Neuronal stem cell (in vitro differentiated cells): ENCODE measurements at regions not wholly inside any gene's neighbourhood (a gene's known extent, or its start where the extent isn't known, plus 50 kb on each side); places are given as distances from the start of the nearest gene placed in this dataset.

Source experiments
- DNase-seq: peaks from one replicate; pipeline ENCODE4 v3.0.0-alpha.2; 2013; ENCODE audit warnings: low spot score
- H2AFZ ChIP-seq: one replicate; pipeline ENCODE4 v1.6.1; 2013; ENCODE audit warnings: mild to moderate bottlenecking, low read length, inconsistent platforms
- H2AK5ac ChIP-seq: 2 replicates; pipeline ENCODE4 v1.6.1; 2013; ENCODE audit warnings: low read depth, mild to moderate bottlenecking, inconsistent platforms, low read length, moderate library complexity, mixed read lengths
- H2BK120ac ChIP-seq: 2 replicates; pipeline ENCODE4 v1.6.1; 2013; ENCODE audit warnings: low read depth, mild to moderate bottlenecking, inconsistent platforms, low read length, moderate library complexity, mixed read lengths
- H2BK12ac ChIP-seq: one replicate; pipeline ENCODE4 v1.6.1; 2013; ENCODE audit warnings: low read length, inconsistent platforms
- H2BK15ac ChIP-seq: 2 replicates; pipeline ENCODE4 v1.6.1; 2013; ENCODE audit warnings: mild to moderate bottlenecking, low read length, inconsistent platforms, mixed read lengths
- H2BK5ac ChIP-seq: one replicate; pipeline ENCODE4 v1.6.1; 2013; ENCODE audit warnings: inconsistent platforms, mild to moderate bottlenecking, low read length, moderate library complexity
- H3K14ac ChIP-seq: one replicate; pipeline ENCODE4 v1.6.1; 2013; ENCODE audit warnings: low read length, inconsistent platforms
- H3K18ac ChIP-seq: 2 replicates; pipeline ENCODE4 v1.6.1; 2013; ENCODE audit warnings: low read length, inconsistent platforms
- H3K23ac ChIP-seq: 2 replicates; pipeline ENCODE4 v1.6.1; 2013; ENCODE audit warnings: low read depth, mild to moderate bottlenecking, mixed read lengths, low read length, inconsistent platforms; ENCODE audit not compliant: poor library complexity
- H3K27ac ChIP-seq: replicated peaks from 3 replicates; pipeline ENCODE4 v1.5.1; 2013; ENCODE audit warnings: low read length, inconsistent platforms
- H3K27me3 ChIP-seq, 3 experiments: 2 replicates each; pipeline ENCODE4 v1.6.1; 2013; ENCODE audit warnings: low read length in 3 of 3, mild to moderate bottlenecking in 2 of 3, inconsistent platforms in 1 of 3, low read depth in 1 of 3, mixed read lengths in 1 of 3, moderate library complexity in 1 of 3; ENCODE audit not compliant: control insufficient read depth in 3 of 3, insufficient read depth in 3 of 3
- H3K36me3 ChIP-seq, 2 donors: replicated peaks in 1 of 2; 2 replicates each; pipeline ENCODE4 v1.6.1; 2013; ENCODE audit warnings: low read length in 2 of 2; ENCODE audit not compliant: control insufficient read depth in 2 of 2, insufficient read depth in 2 of 2
- H3K4ac ChIP-seq: 2 replicates; pipeline ENCODE4 v1.6.1; 2013; ENCODE audit warnings: inconsistent platforms, mild to moderate bottlenecking, low read length, moderate library complexity
- H3K4me1 ChIP-seq, 2 donors: 1 replicate in 1 of 2; 2 replicates in 1 of 2; pipeline ENCODE4 v1.6.1; 2013; ENCODE audit warnings: low read length in 2 of 2, low read depth in 1 of 2; ENCODE audit not compliant: control insufficient read depth in 2 of 2, insufficient read depth in 1 of 2
- H3K4me2 ChIP-seq: one replicate; pipeline ENCODE4 v1.6.1; 2013; ENCODE audit warnings: mild to moderate bottlenecking, low read length, inconsistent platforms; ENCODE audit not compliant: insufficient read depth, poor library complexity, severe bottlenecking
- H3K4me3 ChIP-seq, 2 donors: 2 replicates each; pipeline ENCODE4 v1.5.1; 2013; ENCODE audit warnings: low read length in 2 of 2, mild to moderate bottlenecking in 2 of 2, inconsistent platforms in 1 of 2, moderate library complexity in 1 of 2
- H3K79me1 ChIP-seq: one replicate; pipeline ENCODE4 v1.6.1; 2013; ENCODE audit warnings: low read depth, mild to moderate bottlenecking, inconsistent platforms, low read length, moderate library complexity
- H3K9ac ChIP-seq: one replicate; pipeline ENCODE4 v1.6.1; 2013; ENCODE audit warnings: mild to moderate bottlenecking, low read depth, low read length, inconsistent platforms; ENCODE audit not compliant: poor library complexity
- H3K9me3 ChIP-seq, 2 donors: replicated peaks in 1 of 2; 2 replicates each; pipeline versions ENCODE3 to v1.6.1; 2013; ENCODE audit warnings: low read length in 2 of 2, mild to moderate bottlenecking in 2 of 2, inconsistent platforms in 1 of 2, low read depth in 1 of 2, mixed read lengths in 1 of 2, moderate library complexity in 1 of 2; ENCODE audit not compliant: control insufficient read depth in 2 of 2, insufficient read depth in 1 of 2
- H4K8ac ChIP-seq: one replicate; pipeline ENCODE4 v1.6.1; 2013; ENCODE audit warnings: low read depth, mild to moderate bottlenecking, inconsistent platforms, low read length, moderate library complexity
- H4K91ac ChIP-seq: one replicate; pipeline ENCODE4 v1.6.1; 2013; ENCODE audit warnings: low read length, low read depth, mild to moderate bottlenecking, inconsistent platforms; ENCODE audit not compliant: poor library complexity
- WGBS, 2 donors: extraction: QIAGEN DNeasy Blood & Tissue Kit; methylation state at CpG; one replicate each; pipeline ENCODE4 v1.1.7; 2013; ENCODE audit warnings: missing lambda C conversion rate in 2 of 2, mixed read lengths in 1 of 2; ENCODE audit not compliant: insufficient read length in 2 of 2, insufficient replicate concordance in 1 of 2; ENCODE audit errors: extremely low coverage in 2 of 2; 5-methylcytosine and 5-hydroxymethylcytosine counted together

DNA sequence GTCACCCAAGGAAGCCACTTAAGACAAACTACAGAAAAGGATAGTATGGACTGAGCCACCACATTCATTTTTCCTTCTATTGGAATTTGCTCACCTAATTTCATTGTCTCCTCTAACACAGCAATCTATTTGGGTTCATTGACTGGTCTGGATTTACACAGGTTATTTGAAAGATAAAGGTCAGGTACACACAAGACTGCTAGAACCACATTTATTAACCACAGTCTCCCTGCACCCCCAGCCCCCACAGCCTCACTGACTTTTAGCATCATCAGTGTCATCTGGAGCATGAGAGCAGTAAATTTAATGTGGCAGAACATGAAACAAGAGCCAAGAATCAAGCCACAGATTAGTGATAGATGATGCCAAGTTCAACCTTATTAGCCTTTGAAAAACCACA is 226.9 kb upstream of the GYPC start:
- H3K9ac ChIP-seq = no peak overlapping the region
- H2BK120ac ChIP-seq = no peak overlapping the region
- no peak overlapping the region for H3K23ac ChIP-seq
- H2AK5ac ChIP-seq = no peak overlapping the region
- H3K14ac ChIP-seq = no peak overlapping the region
- H3K36me3 ChIP-seq = no peaks in the 10 kb centered on the region
- no peak overlapping the region for H2BK15ac ChIP-seq
- H4K91ac ChIP-seq = no peak overlapping the region
- no peak overlapping the region for H4K8ac ChIP-seq
- H3K27ac ChIP-seq = no peak overlapping the region
- H3K9me3 ChIP-seq = no peaks in the 10 kb centered on the region
- H3K4ac ChIP-seq = no peak overlapping the region
- H2BK12ac ChIP-seq = no peak overlapping the region
- H3K4me2 ChIP-seq = no peak overlapping the region
- H3K4me3 ChIP-seq = no peak overlapping the region
- no peak for DNase-seq
- no peaks in the 10 kb centered on the region for H3K27me3 ChIP-seq
- H3K18ac ChIP-seq = no peak overlapping the region
- no peak overlapping the region for H2BK5ac ChIP-seq
- no peaks in the 10 kb centered on the region for H3K4me1 ChIP-seq
- H3K79me1 ChIP-seq = no peaks in the 10 kb centered on the region
- H2AFZ ChIP-seq = no peak overlapping the region

- Histone ChIP-seq H3K9ac (no peak overlapping the region), H3K4me2 (no peak overlapping the region), H2BK12ac (no peak overlapping the region), H3K27me3 (no peaks in the 10 kb centered on the region), H3K23ac (no peak overlapping the region), H2BK5ac (no peak overlapping the region), H3K4ac (no peak overlapping the region), H3K9me3 (no peaks in the 10 kb centered on the region), H4K8ac (no peak overlapping the region), H4K91ac (no peak overlapping the region), H2BK120ac (no peak overlapping the region), H3K36me3 (no peaks in the 10 kb centered on the region), H2AK5ac (no peak overlapping the region), H3K4me3 (no peak overlapping the region), H3K14ac (no peak overlapping the region), H2AFZ (no peak overlapping the region), H3K27ac (no peak overlapping the region), H3K18ac (no peak overlapping the region), H2BK15ac (no peak overlapping the region), H3K79me1 (no peaks in the 10 kb centered on the region), H3K4me1 (no peaks in the 10 kb centered on the region)
- no CpG with 5 or more reads among the region's 4 CpGs for WGBS, 2 donors
- DNase-seq = no peak
These were observed 224.8 kb upstream of the GYPC start for GRCh38 chr2:126431136-126431535.

DNA sequence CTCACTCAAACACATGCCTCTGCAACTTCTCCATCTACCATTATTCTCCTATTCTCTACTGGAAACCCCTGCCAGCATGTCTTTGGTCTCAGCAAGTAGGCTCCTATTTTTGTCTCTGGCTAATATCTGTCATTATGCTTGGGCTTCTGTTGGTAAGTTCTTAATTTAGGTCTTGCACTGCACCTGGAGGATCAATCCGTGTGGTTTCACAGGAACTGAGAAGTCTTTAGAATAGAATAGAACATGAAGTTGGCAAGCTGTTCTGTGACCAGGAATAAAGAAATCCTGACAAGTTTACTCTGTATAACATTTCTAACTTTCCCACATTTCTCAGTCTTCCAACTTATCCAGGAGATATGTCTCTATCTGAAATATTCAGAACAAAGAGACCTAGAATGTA is 219.5 kb upstream of the GYPC start:
- DNase-seq = no peak
- Histone ChIP-seq H3K9me3 (no peaks in the 10 kb centered on the region), H4K8ac (no peak overlapping the region), H3K23ac (no peak overlapping the region), H2BK5ac (no peak overlapping the region), H2BK120ac (no peak overlapping the region), H3K27ac (no peak overlapping the region), H2BK15ac (no peak overlapping the region), H3K9ac (no peak overlapping the region), H3K4me1 (no peaks in the 10 kb centered on the region), H2AK5ac (no peak overlapping the region), H3K36me3 (no peaks in the 10 kb centered on the region), H3K4ac (no peak overlapping the region), H2BK12ac (no peak overlapping the region), H2AFZ (no peak overlapping the region), H3K4me3 (no peak overlapping the region), H3K18ac (no peak overlapping the region), H3K27me3 (no peaks in the 10 kb centered on the region), H4K91ac (no peak overlapping the region), H3K14ac (no peak overlapping the region), H3K79me1 (no peaks in the 10 kb centered on the region), H3K4me2 (no peak overlapping the region)
- no CpG with 5 or more reads among the region's 1 CpG for WGBS, 2 donors

GRCh38 chr2:126437016-126437415 is 218.9 kb upstream of the GYPC start:
- Histone ChIP-seq H3K9me3 (no peaks in the 10 kb centered on the region), H2AFZ (no peak overlapping the region), H2AK5ac (no peak overlapping the region), H2BK5ac (no peak overlapping the region), H3K18ac (no peak overlapping the region), H3K14ac (no peak overlapping the region), H3K27ac (no peak overlapping the region), H3K4me1 (no peaks in the 10 kb centered on the region), H3K4ac (no peak overlapping the region), H2BK120ac (no peak overlapping the region), H3K36me3 (no peaks in the 10 kb centered on the region), H3K23ac (no peak overlapping the region), H2BK12ac (no peak overlapping the region), H3K9ac (no peak overlapping the region), H3K4me3 (no peak overlapping the region), H4K8ac (no peak overlapping the region), H3K79me1 (no peaks in the 10 kb centered on the region), H3K27me3 (no peaks in the 10 kb centered on the region), H2BK15ac (no peak overlapping the region), H3K4me2 (no peak overlapping the region), H4K91ac (no peak overlapping the region)
- no CpG with 5 or more reads among the region's 6 CpGs for WGBS, 2 donors
- no peak for DNase-seq
